ENCODE measurements at regions not wholly inside any gene's neighbourhood (a gene's known extent, or its start where the extent isn't known, plus 50 kb on each side); places are given as distances from the start of the nearest gene placed in this dataset.

DNA sequence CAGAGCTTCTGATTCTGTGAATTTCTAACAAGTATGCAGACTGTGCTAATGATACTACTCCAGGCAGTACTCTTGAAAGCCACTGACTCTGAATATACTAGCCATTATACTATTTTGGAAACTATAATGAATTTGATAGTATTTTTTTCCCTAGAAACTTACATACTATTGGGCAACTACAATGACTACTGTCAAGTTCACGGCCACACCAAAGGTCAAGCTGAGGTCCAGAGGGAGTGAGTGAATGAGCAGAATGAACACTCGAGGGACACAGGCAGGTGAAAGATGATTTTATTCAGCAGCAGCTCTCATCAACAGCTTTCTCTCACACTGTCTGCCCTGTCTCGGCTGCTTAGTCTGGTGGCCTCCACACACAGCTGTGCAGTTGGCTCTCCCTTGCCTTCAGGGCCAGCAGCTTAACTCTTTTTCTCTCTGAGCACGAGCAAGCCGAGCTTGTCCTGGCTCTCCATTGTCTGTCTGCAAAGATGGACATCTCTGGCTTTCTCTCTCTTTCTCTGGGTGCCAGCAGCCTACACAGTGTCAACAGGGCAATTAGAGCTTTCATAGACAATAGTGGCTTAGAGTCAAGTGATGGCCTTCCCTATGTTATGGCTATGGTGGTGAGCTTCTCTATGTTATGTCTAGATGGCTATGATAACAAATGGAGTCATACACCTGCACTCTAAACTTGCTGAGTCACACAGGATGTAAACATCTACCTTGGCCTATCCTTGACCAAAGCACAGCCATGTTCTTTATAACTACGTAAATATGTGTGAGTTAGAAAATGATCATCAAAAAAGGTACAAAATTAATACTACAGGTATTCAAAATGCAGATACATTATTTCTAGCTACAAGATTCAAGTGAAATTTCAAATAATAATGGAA lies 362.4 kb downstream of the CGGBP1 start:
- no peak for TF ChIP-seq SUZ12 (IDR thresholded peaks at IDR 0.05; ENCODE audit: extremely low read depth, insufficient read depth, insufficient read length)
- no peak for TF ChIP-seq ZNF274 (IDR thresholded peaks at IDR 0.05; ENCODE audit: low read depth, low read length)
- no peak for TF ChIP-seq YY1 (IDR thresholded peaks at IDR 0.05; ENCODE audit: insufficient read depth, insufficient read length)

Measured in NT2/D1 (cell line).